G401 (cell line): ENCODE measurements at regions not wholly inside any gene's neighbourhood (a gene's known extent, or its start where the extent isn't known, plus 50 kb on each side); places are given as distances from the start of the nearest gene placed in this dataset.
A peak's percentile ranks its signal among the peaks of the same experiment; 100 is the strongest.

Source experiments
- DNase-seq: peaks from one replicate; pipeline ENCODE4 v3.0.0-alpha.2; 2015; ENCODE audit warnings: low spot score
- in situ Hi-C: cut with HindIII; loops from 2 replicates; pipeline ENCODE4 v1.10.0; 2016; ENCODE audit warnings: low sequenced_read_pairs, mixed read lengths

DNA sequence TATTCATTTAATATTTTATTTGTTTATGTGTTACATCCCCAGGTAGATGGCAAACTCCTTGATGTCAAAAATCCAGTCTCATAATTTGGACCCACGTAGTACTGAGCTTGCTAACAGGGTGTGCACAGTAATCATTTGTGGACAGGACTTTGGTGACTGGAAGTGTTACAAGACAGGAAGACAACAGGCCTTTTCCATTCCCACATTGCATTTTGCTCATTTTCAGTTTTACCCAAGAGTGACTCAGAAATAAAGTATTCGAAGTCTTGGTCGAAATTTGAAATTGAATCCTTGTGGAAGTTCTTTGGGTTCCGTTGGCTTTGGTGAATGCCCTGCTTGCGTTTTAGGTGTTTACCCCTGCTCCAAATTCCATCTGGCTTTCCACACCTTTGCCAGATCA lies 63.0 kb upstream of the THBS2 start:
- in situ Hi-C loops = no loop called here
- no peak for DNase-seq

DNA sequence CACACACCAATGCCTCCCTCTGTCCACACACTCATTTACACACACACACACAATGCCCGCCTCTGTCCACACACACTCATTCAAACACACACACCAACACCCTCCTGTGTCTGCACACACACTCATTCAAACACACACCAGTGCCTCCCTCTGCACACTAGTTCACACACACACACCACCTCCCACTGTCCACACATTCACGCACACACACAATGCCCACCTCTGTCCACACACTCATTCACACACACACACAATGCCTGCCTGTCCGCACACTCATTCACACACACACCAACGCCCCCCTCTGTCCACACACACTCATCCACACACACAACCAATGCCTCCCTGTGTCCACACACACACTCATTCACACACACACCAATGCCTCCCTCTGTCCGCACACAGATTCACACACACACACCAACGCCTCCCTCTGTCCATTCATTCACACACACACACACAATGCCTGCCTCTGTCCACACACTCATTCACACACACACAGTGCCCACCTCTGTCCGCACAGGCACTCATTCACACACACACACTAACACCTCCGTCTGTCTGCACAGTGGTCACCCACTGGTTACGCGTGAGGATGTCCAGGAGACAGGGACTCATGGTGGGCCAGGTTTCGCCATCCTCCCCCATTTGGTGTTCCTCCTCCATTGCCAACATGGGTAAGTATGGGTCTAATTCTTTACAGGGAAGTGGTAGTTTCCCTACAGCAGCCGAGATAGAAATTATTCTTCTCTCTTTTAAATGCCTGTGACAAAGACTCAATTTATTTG lies 62.4 kb upstream of the THBS2 start:
- in situ Hi-C loops = no loop called here
- DNase-seq = no peak

DNA sequence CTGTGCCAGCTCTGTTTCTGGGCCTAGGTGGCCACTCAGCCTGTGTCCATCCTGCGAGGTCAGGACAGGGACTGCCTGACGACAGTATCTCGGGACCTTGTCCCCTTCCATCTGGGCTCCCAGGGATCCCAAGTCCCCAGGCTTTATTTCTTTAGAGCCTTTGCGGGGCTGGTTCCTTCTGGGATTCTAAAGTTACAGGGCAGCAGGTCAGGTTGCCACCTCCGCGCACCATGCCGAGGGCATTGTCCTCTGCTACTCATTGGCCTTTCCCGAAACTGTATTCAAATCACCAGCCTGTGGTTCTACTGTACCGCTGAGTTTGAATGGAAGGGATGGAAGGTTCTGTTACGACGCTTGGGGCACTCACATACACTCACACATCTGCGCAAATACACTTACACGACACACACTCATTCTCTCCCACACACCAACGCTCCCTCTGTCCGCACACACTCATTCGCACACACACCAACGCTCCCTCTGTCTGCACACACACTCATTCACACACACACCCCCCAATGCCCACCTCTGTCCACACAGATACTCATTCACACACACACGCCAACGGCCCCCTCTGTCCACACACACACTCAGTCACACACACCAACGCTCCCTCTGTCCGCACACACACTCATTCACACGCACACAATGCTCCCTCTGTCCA lies 59.8 kb upstream of the THBS2 start:
- in situ Hi-C loops = no loop called here
- no peak for DNase-seq

DNA sequence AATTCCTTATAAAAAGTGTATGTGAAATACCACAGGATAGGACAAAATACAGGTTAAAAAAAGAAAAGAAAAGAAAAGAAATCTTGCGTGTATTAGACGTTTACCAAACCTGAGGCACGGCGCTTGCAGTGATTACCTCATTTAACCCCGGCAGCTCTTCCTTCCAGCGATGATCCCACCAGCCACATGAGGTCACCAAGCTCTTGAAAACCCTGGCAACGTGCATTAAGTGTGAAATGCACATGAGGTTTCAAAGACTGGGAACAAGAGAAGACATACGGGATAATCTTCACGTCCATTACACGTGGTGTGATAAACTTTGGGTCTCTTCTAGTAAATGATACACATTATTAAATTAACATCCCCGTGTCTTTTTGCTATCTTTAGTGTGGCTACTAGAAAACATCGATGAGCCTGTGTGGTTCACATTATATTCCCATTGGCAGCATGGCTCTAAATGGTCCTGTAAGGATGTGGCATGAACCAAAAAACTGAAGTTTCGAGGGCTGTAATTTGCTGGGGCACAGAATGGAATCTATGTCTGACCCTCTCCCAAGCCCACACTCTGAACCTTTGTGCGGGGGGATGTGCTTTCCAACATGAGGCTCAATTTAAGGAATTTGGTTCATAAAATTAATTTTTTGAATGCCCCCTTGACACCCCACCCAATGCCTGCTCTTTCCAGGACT lies 59.2 kb upstream of the THBS2 start:
- peak; percentile 48 for DNase-seq
- in situ Hi-C loops = no loop called here

DNA sequence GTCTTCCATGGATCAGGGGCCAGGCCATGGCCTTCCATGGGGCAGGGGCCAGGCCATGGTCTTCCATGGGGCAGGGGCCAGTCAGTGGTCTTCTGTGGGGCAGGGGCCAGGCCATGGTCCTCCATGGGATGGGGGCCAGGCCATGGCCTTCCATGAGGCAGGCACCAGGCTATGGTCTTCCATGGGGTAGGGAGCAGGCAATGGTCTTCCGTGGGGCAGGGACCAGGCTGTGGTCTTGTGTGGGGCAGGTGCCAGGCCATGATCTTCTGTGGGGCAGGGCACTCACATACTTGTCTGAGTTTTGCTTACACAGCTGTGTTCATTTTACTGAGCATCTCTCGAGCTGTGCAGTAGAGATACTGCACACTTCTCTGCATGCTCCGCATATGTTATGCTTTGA lies 57.3 kb upstream of the THBS2 start:
- DNase-seq = no peak
- in situ Hi-C loops = no loop called here
